ENCODE measurements at regions not wholly inside any gene's neighbourhood (a gene's known extent, or its start where the extent isn't known, plus 50 kb on each side); places are given as distances from the start of the nearest gene placed in this dataset.

- TF ChIP-seq EZH2 (IDR thresholded peaks at IDR 0.05; ENCODE audit: low read depth) (no peak), CTCF (conservative IDR thresholded peaks at IDR 0.05) (no peak)
Measured at GRCh38 chr14:71438684-71439083, 493.5 kb upstream of the RGS6 start.

All from PC-9 (cell line).